PC-3 (cell line): ENCODE measurements at regions not wholly inside any gene's neighbourhood (a gene's known extent, or its start where the extent isn't known, plus 50 kb on each side); places are given as distances from the start of the nearest gene placed in this dataset.

ENCODE experiments used
- EZH2 ChIP-seq: fragments of 300-600 bp; sonication (generic); IDR thresholded peaks from one replicate; pipeline ENCODE4 v1.6.1; 2017; ENCODE audit warnings: antibody characterized with exemption, mild to moderate bottlenecking, low read length; ENCODE audit not compliant: unreplicated experiment
- TF ChIP-seq, protein P1 (sequence below): fragments of 300-600 bp; sonication (generic); conservative IDR thresholded peaks from 2 replicates; pipeline ENCODE4 v1.5.1; 2017; ENCODE audit warnings: antibody characterized with exemption, low read depth, mild to moderate bottlenecking, low read length

DNA sequence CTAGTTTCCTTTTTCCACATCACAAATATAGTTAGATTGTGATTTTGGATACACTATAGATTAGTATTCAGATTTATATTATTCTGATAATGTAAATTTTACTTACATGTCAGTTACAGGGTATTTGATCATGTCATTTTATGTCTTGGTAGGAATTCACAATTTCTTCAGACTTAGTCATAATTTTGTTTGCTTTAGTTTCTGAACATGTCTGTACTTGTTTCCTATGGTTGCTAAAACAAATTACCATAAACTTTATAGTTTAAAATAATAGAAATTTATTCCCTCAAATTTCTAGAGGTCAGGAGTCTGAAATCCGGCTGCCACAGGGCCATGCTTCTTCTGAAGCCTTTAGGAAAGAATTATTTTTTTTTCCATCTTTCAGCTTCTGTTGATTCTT is 1817.2 kb upstream of the CDH9 start:
- TF ChIP-seq, protein P1, sequence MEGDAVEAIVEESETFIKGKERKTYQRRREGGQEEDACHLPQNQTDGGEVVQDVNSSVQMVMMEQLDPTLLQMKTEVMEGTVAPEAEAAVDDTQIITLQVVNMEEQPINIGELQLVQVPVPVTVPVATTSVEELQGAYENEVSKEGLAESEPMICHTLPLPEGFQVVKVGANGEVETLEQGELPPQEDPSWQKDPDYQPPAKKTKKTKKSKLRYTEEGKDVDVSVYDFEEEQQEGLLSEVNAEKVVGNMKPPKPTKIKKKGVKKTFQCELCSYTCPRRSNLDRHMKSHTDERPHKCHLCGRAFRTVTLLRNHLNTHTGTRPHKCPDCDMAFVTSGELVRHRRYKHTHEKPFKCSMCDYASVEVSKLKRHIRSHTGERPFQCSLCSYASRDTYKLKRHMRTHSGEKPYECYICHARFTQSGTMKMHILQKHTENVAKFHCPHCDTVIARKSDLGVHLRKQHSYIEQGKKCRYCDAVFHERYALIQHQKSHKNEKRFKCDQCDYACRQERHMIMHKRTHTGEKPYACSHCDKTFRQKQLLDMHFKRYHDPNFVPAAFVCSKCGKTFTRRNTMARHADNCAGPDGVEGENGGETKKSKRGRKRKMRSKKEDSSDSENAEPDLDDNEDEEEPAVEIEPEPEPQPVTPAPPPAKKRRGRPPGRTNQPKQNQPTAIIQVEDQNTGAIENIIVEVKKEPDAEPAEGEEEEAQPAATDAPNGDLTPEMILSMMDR: no peak
- no peak for TF ChIP-seq EZH2
